Endodermal cell (in vitro differentiated cells): ENCODE measurements at regions not wholly inside any gene's neighbourhood (a gene's known extent, or its start where the extent isn't known, plus 50 kb on each side); places are given as distances from the start of the nearest gene placed in this dataset.

Experiments used
- DNase-seq: peaks from one replicate; pipeline ENCODE4 v3.0.0-alpha.2; 2017
- H3K27ac ChIP-seq: 2 replicates; pipeline ENCODE4 v1.5.1; 2013; ENCODE audit warnings: mild to moderate bottlenecking, low read depth, low read length, moderate library complexity
- H3K27me3 ChIP-seq: 2 replicates; pipeline ENCODE4 v1.6.1; 2013; ENCODE audit warnings: mild to moderate bottlenecking, low read length, moderate library complexity; ENCODE audit not compliant: insufficient read depth, control insufficient read depth, poor library complexity, severe bottlenecking
- H3K36me3 ChIP-seq: 2 replicates; pipeline ENCODE4 v1.7.0; 2013; ENCODE audit warnings: mild to moderate bottlenecking, low read length, moderate library complexity; ENCODE audit not compliant: control insufficient read depth, insufficient read depth
- H3K4me1 ChIP-seq: one replicate; pipeline ENCODE4 v1.7.0; 2013; ENCODE audit warnings: low read length; ENCODE audit not compliant: control insufficient read depth, insufficient read depth
- H3K4me3 ChIP-seq: 2 replicates; pipeline ENCODE4 v1.5.1; 2013; ENCODE audit warnings: mild to moderate bottlenecking, low read length, moderate library complexity
- H3K9ac ChIP-seq: 2 replicates; pipeline ENCODE4 v1.6.1; 2013; ENCODE audit warnings: mild to moderate bottlenecking, low read length, moderate library complexity; ENCODE audit not compliant: poor library complexity, severe bottlenecking; ENCODE audit errors: extremely low read depth
- H3K9me3 ChIP-seq: 2 replicates; pipeline ENCODE4 v1.6.1; 2013; ENCODE audit warnings: mild to moderate bottlenecking, low read length, moderate library complexity; ENCODE audit not compliant: control insufficient read depth
- H3K27ac Mint-ChIP-seq: 2 replicates; pipeline ENCODE4 v1.8.0; 2020; ENCODE audit warnings: mixed read lengths
- H3K27me3 Mint-ChIP-seq: 2 replicates; pipeline ENCODE4 v1.8.0; 2021; ENCODE audit warnings: mild to moderate bottlenecking, mixed read lengths; ENCODE audit not compliant: insufficient read depth
- H3K36me3 Mint-ChIP-seq: 2 replicates; pipeline ENCODE4 v1.8.0; 2020; ENCODE audit warnings: low read depth, mixed read lengths
- H3K4me1 Mint-ChIP-seq: 2 replicates; pipeline ENCODE4 v1.8.0; 2020; ENCODE audit warnings: mixed read lengths
- H3K4me3 Mint-ChIP-seq: 2 replicates; pipeline ENCODE4 v1.8.0; 2020; ENCODE audit warnings: mild to moderate bottlenecking, moderate library complexity, mixed read lengths
- H3K9me3 Mint-ChIP-seq: 2 replicates; pipeline ENCODE4 v1.8.0; 2020; ENCODE audit warnings: mild to moderate bottlenecking, mixed read lengths
- CTCF ChIP-seq: fragments of 200-600 bp; sonication (generic); conservative IDR thresholded peaks from 2 replicates; pipeline ENCODE4 v1.5.0; 2021; ENCODE audit warnings: antibody characterized with exemption, mild to moderate bottlenecking
- WGBS, 2 experiments: methylation state at CpG; one replicate each; pipeline versions ENCODE4 v1.1.5 to v1.1.7; 2013; ENCODE audit warnings: missing lambda C conversion rate in 2 of 2, mixed read lengths in 1 of 2; ENCODE audit not compliant: insufficient coverage in 1 of 2, insufficient read length in 1 of 2; 5-methylcytosine and 5-hydroxymethylcytosine counted together

DNA sequence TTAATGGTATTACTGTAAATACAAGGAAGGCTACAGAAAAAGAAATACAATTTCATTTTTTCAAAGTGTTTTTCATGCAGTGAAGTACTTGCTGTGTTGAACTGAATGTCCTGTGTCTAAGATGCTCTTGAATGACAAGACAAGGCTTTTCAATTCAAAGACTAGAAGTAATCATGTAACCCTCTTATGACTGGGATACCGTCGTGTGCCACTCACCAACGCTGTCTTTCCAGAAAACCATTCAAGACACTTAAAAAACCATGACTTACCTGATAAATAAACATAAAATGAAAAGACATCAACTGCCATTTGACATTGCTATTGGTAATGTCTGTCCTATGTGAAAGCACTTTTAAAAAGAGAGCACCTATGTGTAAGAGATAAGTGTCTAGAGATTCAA is 183.1 kb upstream of the DPP10 start:
- Histone ChIP-seq H3K9me3 (no peaks in the 10 kb centered on the region), H3K27ac (no peak overlapping the region), H3K36me3 (no peaks in the 10 kb centered on the region), H3K4me3 (no peak overlapping the region), H3K9ac (no peak overlapping the region), H3K27me3 (no peaks in the 10 kb centered on the region), H3K4me1 (no peaks in the 10 kb centered on the region)
- no peaks in the 10 kb centered on the region for H3K9me3 Mint-ChIP-seq
- H3K27me3 Mint-ChIP-seq = peaks cover 2% of the 10 kb centered on the region
- H3K4me3 Mint-ChIP-seq = no peak overlapping the region
- H3K36me3 Mint-ChIP-seq = no peaks in the 10 kb centered on the region
- no peak for TF ChIP-seq CTCF
- no peak overlapping the region for H3K27ac Mint-ChIP-seq
- no peak for DNase-seq
- WGBS, 2 experiments = 93 to 94% methylated on average over 3 of the region's 3 CpGs
- H3K4me1 Mint-ChIP-seq = no peaks in the 10 kb centered on the region

DNA sequence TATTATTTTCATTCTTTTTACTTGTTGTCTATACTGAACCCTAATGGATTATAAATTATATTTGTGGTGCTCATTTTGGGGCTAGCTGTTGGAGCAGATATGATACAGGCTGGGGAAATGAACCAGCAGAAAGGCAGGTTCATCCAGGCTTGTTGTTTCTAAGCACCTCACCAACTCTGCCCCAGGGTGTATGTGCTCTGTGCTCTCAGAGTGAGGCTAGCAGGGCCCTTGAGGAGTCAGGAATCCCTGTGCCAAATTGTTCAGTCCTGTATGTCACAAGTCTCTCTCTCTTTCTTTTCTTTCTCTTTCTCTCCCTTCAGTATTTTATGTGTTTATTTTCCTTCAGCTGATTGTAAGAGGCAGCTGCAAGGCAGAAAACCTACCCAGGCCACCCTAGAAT is 181.1 kb upstream of the DPP10 start:
- Mint-ChIP-seq H3K9me3 (no peaks in the 10 kb centered on the region), H3K27me3 (peaks cover 2% of the 10 kb centered on the region), H3K36me3 (no peaks in the 10 kb centered on the region), H3K4me3 (no peak overlapping the region), H3K27ac (no peak overlapping the region), H3K4me1 (no peaks in the 10 kb centered on the region)
- H3K36me3 ChIP-seq = no peaks in the 10 kb centered on the region
- no peak overlapping the region for H3K27ac ChIP-seq
- H3K27me3 ChIP-seq = no peaks in the 10 kb centered on the region
- no peak overlapping the region for H3K9ac ChIP-seq
- H3K9me3 ChIP-seq = no peaks in the 10 kb centered on the region
- H3K4me3 ChIP-seq = no peak overlapping the region
- DNase-seq = no peak
- H3K4me1 ChIP-seq = no peaks in the 10 kb centered on the region
- no peak for TF ChIP-seq CTCF

DNA sequence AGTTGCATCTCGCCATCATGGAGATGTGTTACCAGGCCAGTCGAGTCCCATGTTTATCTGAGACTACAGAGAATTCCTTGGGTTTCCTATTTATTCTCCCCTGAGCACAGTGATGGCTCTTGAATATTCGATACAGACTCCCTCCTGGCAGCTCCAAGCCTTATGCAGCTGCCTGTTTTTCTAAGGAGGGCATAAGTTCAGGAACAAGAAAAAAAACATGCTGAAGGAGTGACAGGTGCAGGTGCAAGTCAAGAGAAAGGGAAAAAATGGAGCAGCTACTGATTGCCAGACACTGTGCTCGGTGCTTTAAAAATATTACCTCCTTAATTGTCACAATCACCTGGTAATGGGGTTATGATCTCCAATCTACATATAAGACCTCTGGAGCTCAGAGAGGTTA is 177.2 kb upstream of the DPP10 start:
- H3K9me3 ChIP-seq = no peaks in the 10 kb centered on the region
- H3K9me3 Mint-ChIP-seq = no peaks in the 10 kb centered on the region
- WGBS, 2 experiments = 92 to 96% methylated on average over 3 to 4 of the region's 4 CpGs
- no peak overlapping the region for H3K4me3 ChIP-seq
- H3K27me3 ChIP-seq = no peaks in the 10 kb centered on the region
- no peaks in the 10 kb centered on the region for H3K4me1 ChIP-seq
- no peaks in the 10 kb centered on the region for H3K36me3 Mint-ChIP-seq
- no peaks in the 10 kb centered on the region for H3K4me1 Mint-ChIP-seq
- TF ChIP-seq CTCF = no peak
- no peaks in the 10 kb centered on the region for H3K36me3 ChIP-seq
- DNase-seq = no peak
- no peak overlapping the region for H3K27ac ChIP-seq
- no peak overlapping the region for H3K9ac ChIP-seq
- no peak overlapping the region for H3K4me3 Mint-ChIP-seq
- H3K27me3 Mint-ChIP-seq = peaks cover 2% of the 10 kb centered on the region
- no peak overlapping the region for H3K27ac Mint-ChIP-seq
